Sigmoid colon (tissue), 6 donors: ENCODE measurements at regions not wholly inside any gene's neighbourhood (a gene's known extent, or its start where the extent isn't known, plus 50 kb on each side); places are given as distances from the start of the nearest gene placed in this dataset.

Experiments used
- DNase-seq: peaks from one replicate; pipeline ENCODE4 v3.0.0-alpha.2; 2019
- H3K27ac ChIP-seq, 4 donors: fragments of 200-600 bp; sonication (generic); one replicate each; pipeline ENCODE4 v1.5.1; 2016 to 2019; ENCODE audit warnings: mild to moderate bottlenecking in 1 of 4
- H3K27me3 ChIP-seq, 3 donors: fragments of 200-600 bp; sonication (generic); one replicate each; pipeline ENCODE4 v1.5.1; 2019; ENCODE audit warnings: mild to moderate bottlenecking in 1 of 3
- H3K36me3 ChIP-seq, 4 donors: fragments of 200-600 bp; sonication (generic); one replicate each; pipeline ENCODE4 v1.5.1; 2016 to 2019
- H3K4me1 ChIP-seq, 4 donors: fragments of 200-600 bp; sonication (generic); one replicate each; pipeline ENCODE4 v1.5.1; 2017 to 2019
- H3K4me3 ChIP-seq, 4 donors: fragments of 200-600 bp; sonication (generic); one replicate each; pipeline ENCODE4 v1.5.1; 2017 to 2019; ENCODE audit warnings: mild to moderate bottlenecking in 2 of 4, moderate library complexity in 1 of 4
- H3K9me3 ChIP-seq, 4 donors: fragments of 200-600 bp in 3 of 4; sonication (generic) in 3 of 4; one replicate each; pipeline versions ENCODE4 v1.5.1 to v1.6.1; 2013 to 2019
- EP300 ChIP-seq, 4 donors: sonication (generic); formaldehyde crosslinking; IDR thresholded peaks; one replicate each; pipeline ENCODE4 v1.6.1; 2017; ENCODE audit warnings: antibody characterized with exemption in 4 of 4
- POLR2A ChIP-seq, 2 donors: fragments of 450-650 bp; IDR thresholded peaks; one replicate each; pipeline ENCODE4 v1.6.1; 2016; ENCODE audit warnings: antibody characterized with exemption in 2 of 2, mild to moderate bottlenecking in 2 of 2, moderate library complexity in 2 of 2
- POLR2AphosphoS5 ChIP-seq, 4 donors: sonication (generic); formaldehyde crosslinking; IDR thresholded peaks; one replicate each; pipeline ENCODE4 v1.6.1; 2017; ENCODE audit warnings: antibody characterized with exemption in 4 of 4
- WGBS, 2 donors: extraction: QIAGEN DNeasy Blood & Tissue Kit; methylation state at CpG; one replicate each; pipeline ENCODE4 v1.1.7; 2013; 5-methylcytosine and 5-hydroxymethylcytosine counted together
- intact Hi-C: fragments of 100-400 bp; cut with DNase I; formaldehyde crosslinking; loops from one replicate; pipeline ENCODE4 v1.15.1; 2023
- TF ChIP-seq, protein P1 (sequence below), 4 experiments: fragments of 450-650 bp in 3 of 4; fragments of 200-600 bp in 1 of 4; IDR thresholded peaks; one replicate each; pipeline ENCODE4 v1.5.1; 2016 to 2019; ENCODE audit warnings: antibody characterized with exemption in 4 of 4, mild to moderate bottlenecking in 3 of 4, moderate library complexity in 2 of 4
- donor health status: healthy with polysubstance abuse.
- donor health status: healthy.

- H3K9me3 ChIP-seq = no peaks in the 10 kb centered on the region
- 23 to 30% methylated on average over 6 of the region's 6 CpGs for WGBS, 2 donors
- H3K27ac ChIP-seq = no peak overlapping the region
- no peak overlapping the region for H3K4me3 ChIP-seq
- peaks cover 2 to 19% (median 10%) of the 10 kb centered on the region in 4 donors for H3K4me1 ChIP-seq
- TF ChIP-seq, protein P1, sequence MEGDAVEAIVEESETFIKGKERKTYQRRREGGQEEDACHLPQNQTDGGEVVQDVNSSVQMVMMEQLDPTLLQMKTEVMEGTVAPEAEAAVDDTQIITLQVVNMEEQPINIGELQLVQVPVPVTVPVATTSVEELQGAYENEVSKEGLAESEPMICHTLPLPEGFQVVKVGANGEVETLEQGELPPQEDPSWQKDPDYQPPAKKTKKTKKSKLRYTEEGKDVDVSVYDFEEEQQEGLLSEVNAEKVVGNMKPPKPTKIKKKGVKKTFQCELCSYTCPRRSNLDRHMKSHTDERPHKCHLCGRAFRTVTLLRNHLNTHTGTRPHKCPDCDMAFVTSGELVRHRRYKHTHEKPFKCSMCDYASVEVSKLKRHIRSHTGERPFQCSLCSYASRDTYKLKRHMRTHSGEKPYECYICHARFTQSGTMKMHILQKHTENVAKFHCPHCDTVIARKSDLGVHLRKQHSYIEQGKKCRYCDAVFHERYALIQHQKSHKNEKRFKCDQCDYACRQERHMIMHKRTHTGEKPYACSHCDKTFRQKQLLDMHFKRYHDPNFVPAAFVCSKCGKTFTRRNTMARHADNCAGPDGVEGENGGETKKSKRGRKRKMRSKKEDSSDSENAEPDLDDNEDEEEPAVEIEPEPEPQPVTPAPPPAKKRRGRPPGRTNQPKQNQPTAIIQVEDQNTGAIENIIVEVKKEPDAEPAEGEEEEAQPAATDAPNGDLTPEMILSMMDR (IDR thresholded peaks at IDR 0.05) = peak; percentile 75 to 95 (median 86)
- TF ChIP-seq POLR2AphosphoS5 (IDR thresholded peaks at IDR 0.05) (peak in 1 of 4 donors; percentile 34), POLR2A (IDR thresholded peaks at IDR 0.05) (no peak)
- intact Hi-C loops = loop anchor here (2.0 to 10.0 kb wide), 4 partner anchors 36 to 246 kb away; partner anchors contain the start of gene TNPO1
- H3K27me3 ChIP-seq = no peaks in the 10 kb centered on the region
- no peaks in the 10 kb centered on the region for H3K36me3 ChIP-seq
- DNase-seq = peak; percentile 88
Observed at GRCh38 chr5:72611118-72611730, 104.0 kb upstream of the ZNF366 start.

DNA sequence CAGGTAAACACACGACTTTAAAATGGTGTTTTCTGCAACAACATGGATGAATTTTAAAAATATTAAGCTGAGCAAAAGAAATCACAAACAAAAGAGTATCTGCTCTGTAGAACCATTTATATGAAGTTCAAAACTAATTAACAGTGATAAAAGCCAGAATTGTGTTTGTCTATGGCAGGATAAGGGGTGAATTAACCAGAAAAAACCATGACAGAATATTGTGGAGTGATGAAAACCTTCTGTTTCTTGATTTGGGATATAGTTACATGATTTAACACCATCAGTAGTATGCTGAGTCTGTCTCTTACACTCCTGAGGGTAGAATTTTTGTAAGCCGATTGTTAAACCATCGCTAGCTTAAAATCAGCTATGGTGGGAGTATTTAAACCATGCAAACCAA, 101.7 kb upstream of the ZNF366 start:
- Histone ChIP-seq H3K27ac (no peak overlapping the region), H3K4me3 (no peak overlapping the region), H3K9me3 (no peaks in the 10 kb centered on the region), H3K4me1 (peaks cover 0 to 19% (median 10%) of the 10 kb centered on the region in 4 donors), H3K36me3 (no peaks in the 10 kb centered on the region), H3K27me3 (no peaks in the 10 kb centered on the region)
- TF ChIP-seq, protein P1 (IDR thresholded peaks at IDR 0.05) = no peak
- TF ChIP-seq EP300 (IDR thresholded peaks at IDR 0.05) (no peak), POLR2A (IDR thresholded peaks at IDR 0.05) (no peak), POLR2AphosphoS5 (IDR thresholded peaks at IDR 0.05) (no peak)
- no peak for DNase-seq
- intact Hi-C loops = no loop called here
- 82 to 88% methylated on average over 3 of the region's 3 CpGs for WGBS, 2 donors

DNA sequence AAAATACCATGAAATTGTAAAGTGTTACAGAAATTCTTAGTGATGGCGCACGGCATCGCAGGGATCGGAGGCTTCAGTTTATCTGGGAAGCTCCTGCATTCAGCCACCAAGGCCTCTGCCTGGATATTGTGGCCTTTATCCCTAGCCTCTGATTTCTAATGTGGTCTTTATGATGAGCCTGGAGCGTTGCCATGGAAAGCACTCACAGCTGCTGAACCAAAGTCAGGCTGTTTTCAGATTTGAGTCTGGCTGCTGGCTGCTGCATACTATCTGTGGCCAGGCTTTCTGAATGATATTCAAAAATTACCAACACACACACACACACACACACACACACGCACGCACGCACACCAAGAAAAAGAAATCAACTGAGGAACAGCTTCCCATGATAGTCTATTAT, 101.1 kb upstream of the ZNF366 start:
- Histone ChIP-seq H3K27ac (no peak overlapping the region), H3K9me3 (no peaks in the 10 kb centered on the region), H3K36me3 (no peaks in the 10 kb centered on the region), H3K4me1 (peaks cover 0 to 19% (median 10%) of the 10 kb centered on the region in 4 donors), H3K27me3 (no peaks in the 10 kb centered on the region), H3K4me3 (no peak overlapping the region)
- 75 to 92% methylated on average over 8 of the region's 8 CpGs for WGBS, 2 donors
- intact Hi-C loops = no loop called here
- DNase-seq = no peak
- TF ChIP-seq POLR2AphosphoS5 (IDR thresholded peaks at IDR 0.05) = no peak
- no peak for TF ChIP-seq POLR2A (IDR thresholded peaks at IDR 0.05)
- no peak for TF ChIP-seq EP300 (IDR thresholded peaks at IDR 0.05)
- TF ChIP-seq, protein P1 (IDR thresholded peaks at IDR 0.05) = no peak

- no peaks in the 10 kb centered on the region for H3K36me3 ChIP-seq
- 90 to 96% methylated on average over 2 of the region's 2 CpGs for WGBS, 2 donors
- H3K27ac ChIP-seq = no peak overlapping the region
- H3K4me1 ChIP-seq = peaks cover 0 to 11% (median 8%) of the 10 kb centered on the region in 4 donors
- no peak for DNase-seq
- H3K9me3 ChIP-seq = no peaks in the 10 kb centered on the region
- no peak overlapping the region for H3K4me3 ChIP-seq
- intact Hi-C loops = no loop called here
- TF ChIP-seq POLR2A (IDR thresholded peaks at IDR 0.05) (no peak), EP300 (IDR thresholded peaks at IDR 0.05) (no peak), POLR2AphosphoS5 (IDR thresholded peaks at IDR 0.05) (no peak)
- TF ChIP-seq, protein P1 (IDR thresholded peaks at IDR 0.05) = no peak
- H3K27me3 ChIP-seq = no peaks in the 10 kb centered on the region
Observed at GRCh38 chr5:72607381-72607780, 100.2 kb upstream of the ZNF366 start.

- H3K4me1 ChIP-seq = peaks cover 0 to 10% (median 5%) of the 10 kb centered on the region in 4 donors
- no peak overlapping the region for H3K27ac ChIP-seq
- WGBS, 2 donors = 95 to 96% methylated on average over 5 of the region's 5 CpGs
- no peak for DNase-seq
- intact Hi-C loops = no loop called here
- TF ChIP-seq, protein P1 (IDR thresholded peaks at IDR 0.05) = no peak
- TF ChIP-seq POLR2A (IDR thresholded peaks at IDR 0.05) (no peak), EP300 (IDR thresholded peaks at IDR 0.05) (no peak), POLR2AphosphoS5 (IDR thresholded peaks at IDR 0.05) (no peak)
- no peaks in the 10 kb centered on the region for H3K9me3 ChIP-seq
- no peaks in the 10 kb centered on the region for H3K27me3 ChIP-seq
- no peaks in the 10 kb centered on the region for H3K36me3 ChIP-seq
- H3K4me3 ChIP-seq = no peak overlapping the region
Observed at GRCh38 chr5:72606525-72606924, 99.3 kb upstream of the ZNF366 start.
